SK-N-SH (cell line): ENCODE measurements at regions not wholly inside any gene's neighbourhood (a gene's known extent, or its start where the extent isn't known, plus 50 kb on each side); places are given as distances from the start of the nearest gene placed in this dataset.
"Not testable (repeated sequence)": the region's sequence is repeated elsewhere in the genome, so short reads cannot be mapped to it uniquely, and the experiment has no call there.

ENCODE experiments used
- FOXM1 ChIP-seq: IDR thresholded peaks from 2 replicates; pipeline ENCODE4 v1.4.0; 2012; ENCODE audit warnings: low read depth, mild to moderate bottlenecking
- RAD21 ChIP-seq: IDR thresholded peaks from 2 replicates; pipeline ENCODE4 v1.6.1; 2012; ENCODE audit warnings: mild to moderate bottlenecking, low read length
- TF ChIP-seq, protein P1 (sequence below): fragments of 200-600 bp; sonication (generic); IDR thresholded peaks from 2 replicates; pipeline ENCODE4 v1.6.1; 2017; ENCODE audit warnings: antibody characterized with exemption, mild to moderate bottlenecking, moderate library complexity

DNA sequence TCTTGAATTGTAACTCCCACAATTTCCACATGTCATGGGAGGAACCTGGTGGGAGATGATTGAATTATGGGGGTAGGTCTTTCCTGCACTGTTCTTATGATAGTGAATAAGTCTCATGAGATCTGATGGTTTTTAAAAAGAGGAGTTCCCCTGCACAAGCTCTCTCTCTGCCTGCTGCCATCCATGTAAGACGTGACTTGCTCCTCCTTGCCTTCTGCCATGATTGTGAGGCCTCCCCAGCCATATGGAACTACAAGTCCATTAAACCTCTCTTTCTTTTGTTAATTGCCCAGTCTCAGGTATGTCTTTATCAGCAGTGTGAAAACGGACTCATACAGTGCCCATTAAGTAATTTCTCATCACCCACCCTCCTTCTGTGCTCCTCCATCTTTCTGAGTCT is 159.6 kb upstream of the RPH3A start:
- not testable (repeated sequence) for TF ChIP-seq RAD21, FOXM1
- TF ChIP-seq, protein P1, sequence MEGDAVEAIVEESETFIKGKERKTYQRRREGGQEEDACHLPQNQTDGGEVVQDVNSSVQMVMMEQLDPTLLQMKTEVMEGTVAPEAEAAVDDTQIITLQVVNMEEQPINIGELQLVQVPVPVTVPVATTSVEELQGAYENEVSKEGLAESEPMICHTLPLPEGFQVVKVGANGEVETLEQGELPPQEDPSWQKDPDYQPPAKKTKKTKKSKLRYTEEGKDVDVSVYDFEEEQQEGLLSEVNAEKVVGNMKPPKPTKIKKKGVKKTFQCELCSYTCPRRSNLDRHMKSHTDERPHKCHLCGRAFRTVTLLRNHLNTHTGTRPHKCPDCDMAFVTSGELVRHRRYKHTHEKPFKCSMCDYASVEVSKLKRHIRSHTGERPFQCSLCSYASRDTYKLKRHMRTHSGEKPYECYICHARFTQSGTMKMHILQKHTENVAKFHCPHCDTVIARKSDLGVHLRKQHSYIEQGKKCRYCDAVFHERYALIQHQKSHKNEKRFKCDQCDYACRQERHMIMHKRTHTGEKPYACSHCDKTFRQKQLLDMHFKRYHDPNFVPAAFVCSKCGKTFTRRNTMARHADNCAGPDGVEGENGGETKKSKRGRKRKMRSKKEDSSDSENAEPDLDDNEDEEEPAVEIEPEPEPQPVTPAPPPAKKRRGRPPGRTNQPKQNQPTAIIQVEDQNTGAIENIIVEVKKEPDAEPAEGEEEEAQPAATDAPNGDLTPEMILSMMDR, result not testable (repeated sequence)
